Natural killer cell (primary cell): ENCODE measurements at regions not wholly inside any gene's neighbourhood (a gene's known extent, or its start where the extent isn't known, plus 50 kb on each side); places are given as distances from the start of the nearest gene placed in this dataset.

ENCODE experiments used
- ATAC-seq, 3 donors: fragments of 150-1000 bp in 2 of 3; fragments of 200-7000 bp in 1 of 3; cut with Tn5 transposase; 1 replicate in 1 of 3; 2 replicates in 2 of 3; pipeline ENCODE4 v1.10.0; 2021; ENCODE audit warnings: mild to moderate bottlenecking in 2 of 3, moderate library complexity in 2 of 3
- DNase-seq, 2 donors: peaks; one replicate each; pipeline versions ENCODE4 v3.0.0 to v3.0.0-alpha.2; 2013 to 2021; ENCODE audit warnings: mixed read lengths in 1 of 2
- H3K27ac ChIP-seq: one replicate; pipeline ENCODE4 v1.5.1; 2013; ENCODE audit warnings: mild to moderate bottlenecking, low read length
- H3K27me3 ChIP-seq: one replicate; pipeline ENCODE4 v1.6.1; 2013; ENCODE audit warnings: low read length; ENCODE audit not compliant: control insufficient read depth, insufficient read depth
- H3K36me3 ChIP-seq: one replicate; pipeline ENCODE4 v1.6.1; 2013; ENCODE audit warnings: low read length; ENCODE audit not compliant: control insufficient read depth, insufficient read depth
- H3K4me1 ChIP-seq: one replicate; pipeline ENCODE4 v1.6.1; 2013; ENCODE audit warnings: low read length; ENCODE audit not compliant: control insufficient read depth, insufficient read depth
- H3K4me3 ChIP-seq: one replicate; pipeline ENCODE4 v1.5.1; 2013; ENCODE audit warnings: low read length
- H3K9me3 ChIP-seq: one replicate; pipeline ENCODE4 v1.6.1; 2013; ENCODE audit warnings: low read length; ENCODE audit not compliant: control insufficient read depth, insufficient read depth
- H3K27ac Mint-ChIP-seq, 2 donors: one replicate each; pipeline ENCODE4 v1.8.0; 2022; ENCODE audit warnings: mild to moderate bottlenecking in 2 of 2, mixed read lengths in 2 of 2, moderate library complexity in 1 of 2
- H3K27me3 Mint-ChIP-seq, 2 donors: one replicate each; pipeline ENCODE4 v1.8.0; 2022; ENCODE audit warnings: low read depth in 2 of 2, mixed read lengths in 2 of 2
- H3K36me3 Mint-ChIP-seq: one replicate; pipeline ENCODE4 v1.8.0; 2022; ENCODE audit warnings: mixed read lengths
- H3K4me1 Mint-ChIP-seq, 2 donors: one replicate each; pipeline ENCODE4 v1.8.0; 2022; ENCODE audit warnings: mixed read lengths in 2 of 2
- H3K4me3 Mint-ChIP-seq: one replicate; pipeline ENCODE4 v1.8.0; 2022; ENCODE audit warnings: mild to moderate bottlenecking, moderate library complexity, mixed read lengths
- H3K9me3 Mint-ChIP-seq, 2 donors: one replicate each; pipeline ENCODE4 v1.8.0; 2022; ENCODE audit warnings: mixed read lengths in 2 of 2
- WGBS: methylation state at CpG from one replicate; pipeline ENCODE4 v1.1.7; 2013; ENCODE audit warnings: missing lambda C conversion rate; ENCODE audit not compliant: insufficient coverage; 5-methylcytosine and 5-hydroxymethylcytosine counted together
- intact Hi-C: fragments of 100-400 bp; cut with micrococcal nuclease; formaldehyde crosslinking; loops from one replicate; pipeline ENCODE4 v1.14.2; 2022
- TF ChIP-seq, protein P1 (sequence below): fragments of 200-600 bp; IDR thresholded peaks from one replicate; pipeline ENCODE4 v1.8.0; 2022; ENCODE audit warnings: antibody characterized with exemption

DNA sequence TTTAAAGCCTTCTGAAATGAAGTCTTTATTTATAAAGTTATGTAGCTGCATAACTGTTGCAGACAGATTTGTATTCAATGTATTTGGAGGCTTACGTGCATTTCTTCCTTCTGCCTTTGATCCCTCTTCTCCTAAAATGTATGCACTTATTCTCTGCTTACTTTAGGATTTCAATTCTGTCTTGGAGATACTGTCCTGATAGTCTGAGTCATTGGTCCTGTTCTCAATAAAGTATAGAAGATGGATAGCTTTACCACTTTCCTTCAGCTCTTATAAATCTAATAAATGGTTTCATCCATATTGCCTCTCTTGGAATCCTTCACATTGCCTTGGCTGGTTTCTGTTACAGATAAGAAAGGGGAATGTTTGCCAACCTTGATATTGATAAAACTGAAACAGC is 430.1 kb upstream of the CAMK1G start:
- no peaks in the 10 kb centered on the region for H3K9me3 ChIP-seq
- H3K27me3 Mint-ChIP-seq, result no peaks in the 10 kb centered on the region
- TF ChIP-seq, protein P1, sequence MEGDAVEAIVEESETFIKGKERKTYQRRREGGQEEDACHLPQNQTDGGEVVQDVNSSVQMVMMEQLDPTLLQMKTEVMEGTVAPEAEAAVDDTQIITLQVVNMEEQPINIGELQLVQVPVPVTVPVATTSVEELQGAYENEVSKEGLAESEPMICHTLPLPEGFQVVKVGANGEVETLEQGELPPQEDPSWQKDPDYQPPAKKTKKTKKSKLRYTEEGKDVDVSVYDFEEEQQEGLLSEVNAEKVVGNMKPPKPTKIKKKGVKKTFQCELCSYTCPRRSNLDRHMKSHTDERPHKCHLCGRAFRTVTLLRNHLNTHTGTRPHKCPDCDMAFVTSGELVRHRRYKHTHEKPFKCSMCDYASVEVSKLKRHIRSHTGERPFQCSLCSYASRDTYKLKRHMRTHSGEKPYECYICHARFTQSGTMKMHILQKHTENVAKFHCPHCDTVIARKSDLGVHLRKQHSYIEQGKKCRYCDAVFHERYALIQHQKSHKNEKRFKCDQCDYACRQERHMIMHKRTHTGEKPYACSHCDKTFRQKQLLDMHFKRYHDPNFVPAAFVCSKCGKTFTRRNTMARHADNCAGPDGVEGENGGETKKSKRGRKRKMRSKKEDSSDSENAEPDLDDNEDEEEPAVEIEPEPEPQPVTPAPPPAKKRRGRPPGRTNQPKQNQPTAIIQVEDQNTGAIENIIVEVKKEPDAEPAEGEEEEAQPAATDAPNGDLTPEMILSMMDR, result no peak
- H3K4me3 Mint-ChIP-seq, result no peak overlapping the region
- H3K27me3 ChIP-seq, result no peaks in the 10 kb centered on the region
- no peaks in the 10 kb centered on the region for H3K4me1 Mint-ChIP-seq
- no peaks in the 10 kb centered on the region for H3K36me3 Mint-ChIP-seq
- H3K4me1 ChIP-seq, result no peaks in the 10 kb centered on the region
- ATAC-seq (no peak), DNase-seq (no peak)
- H3K36me3 ChIP-seq, result no peaks in the 10 kb centered on the region
- H3K27ac ChIP-seq, result no peak overlapping the region
- no peak overlapping the region for H3K4me3 ChIP-seq
- H3K27ac Mint-ChIP-seq, result no peak overlapping the region
- 60% methylated on average over 1 of the region's 1 CpG for WGBS
- intact Hi-C loops, result no loop called here
- H3K9me3 Mint-ChIP-seq, result no peaks in the 10 kb centered on the region

DNA sequence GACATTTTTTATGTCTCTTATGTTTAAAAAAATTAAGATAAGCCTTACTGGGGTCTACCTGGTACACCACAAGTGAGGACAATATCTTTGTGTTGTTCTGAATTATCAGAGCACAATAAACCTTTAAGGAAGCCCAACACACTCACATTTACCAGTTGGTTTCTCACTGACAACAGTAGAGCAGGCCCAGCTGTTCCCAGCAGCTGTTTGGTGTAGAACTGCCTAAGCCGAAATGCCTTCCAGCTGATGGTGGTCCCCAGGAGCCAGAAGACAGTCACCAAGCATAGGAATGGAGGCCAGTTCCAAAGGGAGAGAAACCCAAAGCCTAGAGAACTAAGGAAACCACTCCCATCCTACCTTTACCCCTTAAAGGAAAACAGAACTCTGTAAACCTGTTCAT is 428.6 kb upstream of the CAMK1G start:
- DNase-seq (no peak), ATAC-seq (no peak)
- Histone ChIP-seq H3K4me1 (no peaks in the 10 kb centered on the region), H3K27ac (no peak overlapping the region), H3K4me3 (no peak overlapping the region), H3K27me3 (no peaks in the 10 kb centered on the region), H3K9me3 (no peaks in the 10 kb centered on the region), H3K36me3 (no peaks in the 10 kb centered on the region)
- WGBS, result 39% methylated on average over 1 of the region's 1 CpG
- Mint-ChIP-seq H3K36me3 (no peaks in the 10 kb centered on the region), H3K9me3 (no peaks in the 10 kb centered on the region), H3K27me3 (no peaks in the 10 kb centered on the region), H3K4me3 (no peak overlapping the region), H3K4me1 (no peaks in the 10 kb centered on the region), H3K27ac (no peak overlapping the region)
- TF ChIP-seq, protein P1, result no peak
- intact Hi-C loops, result no loop called here

DNA sequence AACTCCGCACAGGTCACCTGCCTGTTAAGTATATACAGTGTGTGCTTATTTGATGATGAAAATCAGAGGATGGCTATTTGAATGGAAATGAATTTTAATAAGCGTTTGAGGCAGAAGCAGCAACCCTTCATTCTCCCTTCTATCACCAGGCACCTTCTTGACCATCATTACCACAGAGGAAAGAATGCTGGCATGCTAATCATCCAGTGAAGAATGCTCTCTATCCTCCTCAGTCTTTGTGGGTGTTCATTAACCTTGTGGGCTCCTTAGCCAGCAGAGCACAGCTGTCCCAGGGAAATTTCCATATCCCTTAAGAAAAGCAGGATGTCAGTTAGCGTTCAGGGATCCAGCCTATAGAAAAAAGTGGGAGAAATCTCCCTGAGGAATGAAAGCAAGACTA is 428.0 kb upstream of the CAMK1G start:
- Mint-ChIP-seq H3K27ac (no peak overlapping the region), H3K4me1 (no peaks in the 10 kb centered on the region), H3K27me3 (no peaks in the 10 kb centered on the region), H3K4me3 (no peak overlapping the region), H3K36me3 (no peaks in the 10 kb centered on the region), H3K9me3 (no peaks in the 10 kb centered on the region)
- ATAC-seq (no peak), DNase-seq (no peak)
- Histone ChIP-seq H3K9me3 (no peaks in the 10 kb centered on the region), H3K4me1 (no peaks in the 10 kb centered on the region), H3K27ac (no peak overlapping the region), H3K4me3 (no peak overlapping the region), H3K36me3 (no peaks in the 10 kb centered on the region), H3K27me3 (no peaks in the 10 kb centered on the region)
- WGBS, result 60% methylated on average over 1 of the region's 3 CpGs
- TF ChIP-seq, protein P1, result no peak
- intact Hi-C loops, result no loop called here

DNA sequence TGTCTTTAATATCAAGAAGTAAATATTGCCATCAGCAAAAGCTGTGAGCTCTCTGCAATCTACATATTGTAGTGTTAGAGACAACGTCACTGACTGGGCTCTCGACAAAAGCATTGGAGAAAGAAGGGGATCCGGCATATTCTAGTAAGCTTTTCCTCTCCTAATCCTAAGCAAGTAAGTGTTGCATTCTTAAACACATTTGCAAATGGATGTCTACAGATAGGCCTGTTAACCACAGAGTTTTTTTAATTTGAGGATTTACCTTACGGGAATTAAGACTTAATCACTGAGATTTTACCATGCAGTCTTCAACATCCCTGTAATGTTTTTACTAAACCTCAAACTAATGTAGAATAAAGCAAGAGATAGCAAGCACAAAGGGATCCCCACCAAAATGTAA is 426.5 kb upstream of the CAMK1G start:
- H3K27me3 Mint-ChIP-seq, result no peaks in the 10 kb centered on the region
- H3K27ac Mint-ChIP-seq, result no peak overlapping the region
- intact Hi-C loops, result no loop called here
- H3K4me3 Mint-ChIP-seq, result no peak overlapping the region
- no peaks in the 10 kb centered on the region for H3K9me3 ChIP-seq
- 65% methylated on average over 4 of the region's 4 CpGs for WGBS
- no peak for DNase-seq
- no peak for ATAC-seq
- H3K4me1 ChIP-seq, result no peaks in the 10 kb centered on the region
- no peaks in the 10 kb centered on the region for H3K36me3 ChIP-seq
- H3K36me3 Mint-ChIP-seq, result no peaks in the 10 kb centered on the region
- H3K9me3 Mint-ChIP-seq, result no peaks in the 10 kb centered on the region
- H3K4me1 Mint-ChIP-seq, result no peaks in the 10 kb centered on the region
- no peak overlapping the region for H3K4me3 ChIP-seq
- TF ChIP-seq, protein P1, result no peak
- no peak overlapping the region for H3K27ac ChIP-seq
- no peaks in the 10 kb centered on the region for H3K27me3 ChIP-seq
